NCI-H69 (cell line): ENCODE measurements at regions not wholly inside any gene's neighbourhood (a gene's known extent, or its start where the extent isn't known, plus 50 kb on each side); places are given as distances from the start of the nearest gene placed in this dataset.

Source experiments
- DNase-seq: peaks from one replicate; lab custom pipeline; 2025; lab: John Stamatoyannopoulos, UW

- no peak for DNase-seq
Observed at GRCh38 chr4:13938299-13938698, 310.8 kb upstream of the BOD1L1 start.

- no peak for DNase-seq
Observed at GRCh38 chr4:13940921-13941320, 313.4 kb upstream of the BOD1L1 start.

GRCh38 chr4:13942977-13943376, 315.5 kb upstream of the BOD1L1 start:
- DNase-seq = no peak

- no peak for DNase-seq
Observed at GRCh38 chr4:13944095-13944511, 316.6 kb upstream of the BOD1L1 start.

- no peak for DNase-seq
Observed at GRCh38 chr4:13947921-13948320, 320.4 kb upstream of the BOD1L1 start.

GRCh38 chr4:13950491-13950890, 323.0 kb upstream of the BOD1L1 start:
- DNase-seq = no peak

- no peak for DNase-seq
Observed at GRCh38 chr4:13953083-13953482, 325.6 kb upstream of the BOD1L1 start.

GRCh38 chr4:13955551-13955950, 328.0 kb upstream of the BOD1L1 start:
- DNase-seq = no peak

GRCh38 chr4:13956947-13957346, 329.4 kb upstream of the BOD1L1 start:
- no peak for DNase-seq

- DNase-seq = no peak
Observed at GRCh38 chr4:13957871-13958270, 330.3 kb upstream of the BOD1L1 start.

- DNase-seq = no peak
Observed at GRCh38 chr4:13963601-13964000, 336.1 kb upstream of the BOD1L1 start.

- no peak for DNase-seq
Observed at GRCh38 chr4:13966231-13967195, 339.0 kb upstream of the BOD1L1 start.

GRCh38 chr4:13968723-13969122, 341.2 kb upstream of the BOD1L1 start:
- no peak for DNase-seq

GRCh38 chr4:13970349-13970748, 342.8 kb upstream of the BOD1L1 start:
- DNase-seq = no peak

- no peak for DNase-seq
Observed at GRCh38 chr4:13977746-13978145, 350.2 kb upstream of the BOD1L1 start.

GRCh38 chr4:13980317-13981310, 353.1 kb upstream of the BOD1L1 start:
- no peak for DNase-seq

GRCh38 chr4:13981499-13981898, 354.0 kb upstream of the BOD1L1 start:
- DNase-seq = no peak

GRCh38 chr4:13982010-13982409, 354.5 kb upstream of the BOD1L1 start:
- no peak for DNase-seq

- DNase-seq = no peak
Observed at GRCh38 chr4:13983189-13983790, 355.8 kb upstream of the BOD1L1 start.

GRCh38 chr4:13984991-13985800, 357.7 kb upstream of the BOD1L1 start:
- DNase-seq = no peak

- DNase-seq = no peak
Observed at GRCh38 chr4:13985837-13986236, 358.3 kb upstream of the BOD1L1 start.
